ENCODE measurements at regions not wholly inside any gene's neighbourhood (a gene's known extent, or its start where the extent isn't known, plus 50 kb on each side); places are given as distances from the start of the nearest gene placed in this dataset.
"Not testable (repeated sequence)": the region's sequence is repeated elsewhere in the genome, so short reads cannot be mapped to it uniquely, and the experiment has no call there.

- no peak overlapping the region for H3K4me3 ChIP-seq
- peak; percentile 43 for ATAC-seq
- TF ChIP-seq POLR2AphosphoS5 (IDR thresholded peaks at IDR 0.05) (no peak), CTCF (IDR thresholded peaks at IDR 0.05) (no peak), EP300 (IDR thresholded peaks at IDR 0.05) (no peak), POLR2A (IDR thresholded peaks at IDR 0.05) (no peak)
- no peaks in the 10 kb centered on the region for H3K4me1 ChIP-seq
- H3K27me3 ChIP-seq = no peaks in the 10 kb centered on the region
- WGBS, 2 donors (ENCODE audit: low coverage in 1 of 2) = 16 to 43% methylated on average over 4 to 6 of the region's 6 CpGs
- peak overlapping the region in 3 of 4 donors; percentile 11 to 36 (median 31) for H3K27ac ChIP-seq
- peaks cover 0 to 2% (median 0%) of the 10 kb centered on the region in 3 donors for H3K9me3 ChIP-seq
- no peaks in the 10 kb centered on the region for H3K36me3 ChIP-seq
Measured at GRCh38 chr7:28329661-28330363, 82.5 kb upstream of the CREB5 start.

- TF ChIP-seq CTCF (IDR thresholded peaks at IDR 0.05) = no peak
- no peak for TF ChIP-seq POLR2A (IDR thresholded peaks at IDR 0.05)
- no peak for TF ChIP-seq POLR2AphosphoS5 (IDR thresholded peaks at IDR 0.05)
- no peak for TF ChIP-seq EP300 (IDR thresholded peaks at IDR 0.05)
- H3K36me3 ChIP-seq = no peaks in the 10 kb centered on the region
- peak overlapping the region in 2 of 4 donors; percentile 27 to 30 for H3K27ac ChIP-seq
- 48 to 55% methylated on average over 4 of the region's 4 CpGs for WGBS, 2 donors (ENCODE audit: low coverage in 1 of 2)
- ATAC-seq = no peak
- H3K27me3 ChIP-seq = no peaks in the 10 kb centered on the region
- no peak overlapping the region for H3K4me3 ChIP-seq
- H3K9me3 ChIP-seq = peaks cover 0 to 3% (median 0%) of the 10 kb centered on the region in 3 donors
- no peaks in the 10 kb centered on the region for H3K4me1 ChIP-seq
Measured at GRCh38 chr7:28330384-28331070, 81.8 kb upstream of the CREB5 start.

GRCh38 chr7:28332046-28332445, 80.3 kb upstream of the CREB5 start:
- no peaks in the 10 kb centered on the region for H3K4me1 ChIP-seq
- ATAC-seq = no peak
- no peak overlapping the region for H3K27ac ChIP-seq
- TF ChIP-seq CTCF (IDR thresholded peaks at IDR 0.05) = no peak
- no peak for TF ChIP-seq POLR2AphosphoS5 (IDR thresholded peaks at IDR 0.05)
- no peak for TF ChIP-seq POLR2A (IDR thresholded peaks at IDR 0.05)
- TF ChIP-seq EP300 (IDR thresholded peaks at IDR 0.05) = no peak
- H3K36me3 ChIP-seq = no peaks in the 10 kb centered on the region
- H3K27me3 ChIP-seq = no peaks in the 10 kb centered on the region
- no peak overlapping the region for H3K4me3 ChIP-seq
- WGBS, 2 donors (ENCODE audit: low coverage in 1 of 2) = 82 to 94% methylated on average over 4 of the region's 4 CpGs
- peaks cover 0 to 3% (median 0%) of the 10 kb centered on the region in 3 donors for H3K9me3 ChIP-seq

- not testable (repeated sequence) for H3K36me3 ChIP-seq, ATAC-seq, H3K9me3 ChIP-seq, H3K27me3 ChIP-seq, H3K4me3 ChIP-seq, H3K4me1 ChIP-seq, H3K27ac ChIP-seq
Measured at GRCh38 chr7:28333548-28333947, 78.8 kb upstream of the CREB5 start.

GRCh38 chr7:28336806-28337205, 75.5 kb upstream of the CREB5 start:
- ATAC-seq = no peak
- no peaks in the 10 kb centered on the region for H3K27me3 ChIP-seq
- H3K4me1 ChIP-seq = no peaks in the 10 kb centered on the region
- no peak for TF ChIP-seq POLR2A (IDR thresholded peaks at IDR 0.05)
- no peaks in the 10 kb centered on the region for H3K36me3 ChIP-seq
- no peak overlapping the region for H3K27ac ChIP-seq
- H3K9me3 ChIP-seq = peaks cover 0 to 5% (median 3%) of the 10 kb centered on the region in 3 donors
- no peak overlapping the region for H3K4me3 ChIP-seq
- WGBS, 2 donors (ENCODE audit: low coverage in 1 of 2) = 70 to 95% methylated on average over 2 of the region's 2 CpGs

- TF ChIP-seq POLR2A (IDR thresholded peaks at IDR 0.05) (no peak), CTCF (IDR thresholded peaks at IDR 0.05) (no peak), POLR2AphosphoS5 (IDR thresholded peaks at IDR 0.05) (no peak), EP300 (IDR thresholded peaks at IDR 0.05) (no peak)
- Histone ChIP-seq H3K4me3 (no peak overlapping the region), H3K36me3 (no peaks in the 10 kb centered on the region), H3K27ac (no peak overlapping the region), H3K4me1 (no peaks in the 10 kb centered on the region), H3K9me3 (peaks cover 0 to 5% (median 3%) of the 10 kb centered on the region in 3 donors), H3K27me3 (no peaks in the 10 kb centered on the region)
- no peak for ATAC-seq
- 63 to 77% methylated on average over 3 of the region's 3 CpGs for WGBS, 2 donors (ENCODE audit: low coverage in 1 of 2)
Measured at GRCh38 chr7:28338041-28338440, 74.3 kb upstream of the CREB5 start.
